Mesenchymal stem cell (in vitro differentiated cells and primary cell): ENCODE measurements at regions not wholly inside any gene's neighbourhood (a gene's known extent, or its start where the extent isn't known, plus 50 kb on each side); places are given as distances from the start of the nearest gene placed in this dataset.
A peak's percentile ranks its signal among the peaks of the same experiment; 100 is the strongest.

Source experiments
- DNase-seq: peaks from one replicate; pipeline ENCODE4 v3.0.0-alpha.2; 2013
- H2AFZ ChIP-seq: one replicate; pipeline ENCODE4 v1.6.1; 2013; ENCODE audit warnings: low read depth, mild to moderate bottlenecking, control low read depth, inconsistent platforms, low read length, moderate library complexity
- H2AK5ac ChIP-seq: 2 replicates; pipeline ENCODE4 v1.6.1; 2013; ENCODE audit warnings: low read length, moderate library complexity, mild to moderate bottlenecking, inconsistent platforms; ENCODE audit not compliant: severe bottlenecking
- H2BK120ac ChIP-seq: one replicate; pipeline ENCODE4 v1.6.1; 2013; ENCODE audit warnings: low read depth, mild to moderate bottlenecking, inconsistent platforms, low read length, moderate library complexity
- H2BK12ac ChIP-seq, 2 experiments: one replicate each; pipeline ENCODE4 v1.6.1; 2013; ENCODE audit warnings: inconsistent platforms in 2 of 2, low read length in 2 of 2, mild to moderate bottlenecking in 2 of 2, moderate library complexity in 2 of 2, control low read depth in 1 of 2
- H2BK15ac ChIP-seq: one replicate; pipeline ENCODE4 v1.6.1; 2013; ENCODE audit warnings: mild to moderate bottlenecking, low read depth, inconsistent platforms; ENCODE audit not compliant: poor library complexity, severe bottlenecking
- H2BK5ac ChIP-seq: 2 replicates; pipeline ENCODE4 v1.6.1; 2013; ENCODE audit warnings: low read depth, mild to moderate bottlenecking, low read length, control low read depth, inconsistent platforms; ENCODE audit not compliant: poor library complexity, severe bottlenecking
- H3K14ac ChIP-seq, 2 experiments: one replicate each; pipeline ENCODE4 v1.6.1; 2013; ENCODE audit warnings: inconsistent platforms in 2 of 2, low read length in 2 of 2, control low read depth in 1 of 2, mild to moderate bottlenecking in 1 of 2, moderate library complexity in 1 of 2
- H3K18ac ChIP-seq, 2 experiments: one replicate each; pipeline ENCODE4 v1.6.1; 2013; ENCODE audit warnings: inconsistent platforms in 2 of 2, low read length in 2 of 2, control low read depth in 1 of 2, low read depth in 1 of 2, mild to moderate bottlenecking in 1 of 2
- H3K23ac ChIP-seq, 2 experiments: one replicate each; pipeline ENCODE4 v1.6.1; 2013; ENCODE audit warnings: inconsistent platforms in 2 of 2, low read length in 2 of 2, mild to moderate bottlenecking in 2 of 2, moderate library complexity in 2 of 2, control low read depth in 1 of 2
- H3K27ac ChIP-seq: 2 replicates; pipeline ENCODE4 v1.5.1; 2013; ENCODE audit warnings: mild to moderate bottlenecking, moderate library complexity, low read length, control low read depth, inconsistent platforms; ENCODE audit not compliant: poor library complexity, severe bottlenecking
- H3K27me3 ChIP-seq, 2 experiments: 2 replicates each; pipeline versions ENCODE4 v1.6.1 to v1.7.0; 2013; ENCODE audit warnings: low read length in 2 of 2, mild to moderate bottlenecking in 2 of 2, moderate library complexity in 2 of 2, control low read depth in 1 of 2, inconsistent platforms in 1 of 2; ENCODE audit not compliant: control insufficient read depth in 1 of 2, insufficient read depth in 1 of 2
- H3K36me3 ChIP-seq, 2 experiments: 2 replicates each; pipeline versions ENCODE4 v1.6.1 to v1.7.0; 2013; ENCODE audit warnings: low read length in 2 of 2, control low read depth in 1 of 2, inconsistent platforms in 1 of 2, low read depth in 1 of 2, mild to moderate bottlenecking in 1 of 2; ENCODE audit not compliant: insufficient read depth in 2 of 2, control insufficient read depth in 1 of 2
- H3K4ac ChIP-seq, 2 experiments: one replicate each; pipeline ENCODE4 v1.6.1; 2013; ENCODE audit warnings: inconsistent platforms in 2 of 2, low read length in 2 of 2, mild to moderate bottlenecking in 2 of 2, moderate library complexity in 2 of 2, control low read depth in 1 of 2, low read depth in 1 of 2
- H3K4me1 ChIP-seq: 2 replicates; pipeline ENCODE4 v1.6.1; 2013; ENCODE audit warnings: low read depth, low read length, control low read depth; ENCODE audit not compliant: control insufficient read depth, insufficient read depth
- H3K4me2 ChIP-seq: 2 replicates; pipeline ENCODE4 v1.6.1; 2013; ENCODE audit warnings: low read length, mild to moderate bottlenecking, inconsistent platforms; ENCODE audit not compliant: poor library complexity, severe bottlenecking
- H3K4me3 ChIP-seq, 2 experiments: 2 replicates each; pipeline versions ENCODE4 v1.5.1 to v1.7.0; 2013; ENCODE audit warnings: low read length in 2 of 2, mild to moderate bottlenecking in 2 of 2, control low read depth in 1 of 2, low read depth in 1 of 2; ENCODE audit not compliant: insufficient read depth in 1 of 2
- H3K79me1 ChIP-seq: replicated peaks from 2 replicates; pipeline ENCODE4 v1.6.1; 2013; ENCODE audit warnings: mild to moderate bottlenecking, control low read depth, low read length, inconsistent platforms; ENCODE audit not compliant: poor library complexity, severe bottlenecking
- H3K9ac ChIP-seq: 2 replicates; pipeline ENCODE4 v1.7.0; 2013; ENCODE audit warnings: mild to moderate bottlenecking, low read length, moderate library complexity
- H3K9me3 ChIP-seq: 2 replicates; pipeline ENCODE4 v1.7.0; 2013; ENCODE audit warnings: mild to moderate bottlenecking, low read length; ENCODE audit not compliant: control insufficient read depth
- H4K8ac ChIP-seq: one replicate; pipeline ENCODE4 v1.6.1; 2013; ENCODE audit warnings: inconsistent platforms, mild to moderate bottlenecking, low read length, moderate library complexity
- H4K91ac ChIP-seq: one replicate; pipeline ENCODE4 v1.6.1; 2013; ENCODE audit warnings: mild to moderate bottlenecking, low read length, inconsistent platforms
- WGBS: methylation state at CpG from one replicate; pipeline ENCODE4 v1.1.7; 2013; ENCODE audit warnings: mixed read lengths; 5-methylcytosine and 5-hydroxymethylcytosine counted together

DNA sequence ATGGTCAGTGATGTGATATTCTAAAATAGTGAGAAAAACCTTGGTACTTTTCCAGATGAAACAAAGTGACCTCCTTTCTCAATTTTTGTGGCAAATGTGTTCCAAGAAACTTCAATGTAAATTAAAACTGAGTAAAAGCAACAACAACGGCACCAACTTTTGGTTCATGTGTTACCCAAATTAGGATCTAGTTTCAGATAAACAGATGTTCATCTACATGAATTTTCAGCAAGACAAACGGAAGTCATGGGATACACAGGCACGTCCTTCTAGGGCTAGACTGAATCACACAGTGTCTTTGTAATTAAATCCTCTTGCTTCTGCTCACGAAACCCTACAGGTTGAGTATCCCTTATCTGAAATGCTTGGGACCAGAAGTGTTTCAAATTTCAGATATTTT lies 915.2 kb downstream of the TFAP2A start:
- no peak overlapping the region for H3K18ac ChIP-seq
- H3K79me1 ChIP-seq = no peaks in the 10 kb centered on the region
- no peak for DNase-seq
- no peak overlapping the region for H4K91ac ChIP-seq
- H3K27me3 ChIP-seq = no peaks in the 10 kb centered on the region
- H3K23ac ChIP-seq = no peak overlapping the region
- peak overlapping the region; percentile 58 for H3K9ac ChIP-seq
- no peaks in the 10 kb centered on the region for H3K9me3 ChIP-seq
- no peak overlapping the region for H2BK15ac ChIP-seq
- H3K4me1 ChIP-seq = no peaks in the 10 kb centered on the region
- H2AK5ac ChIP-seq = no peak overlapping the region
- H3K4me2 ChIP-seq = no peak overlapping the region
- no peaks in the 10 kb centered on the region for H3K36me3 ChIP-seq
- H2BK5ac ChIP-seq = no peak overlapping the region
- H4K8ac ChIP-seq = no peak overlapping the region
- no peak overlapping the region for H3K14ac ChIP-seq
- peak overlapping the region; percentile 19 for H2BK120ac ChIP-seq
- WGBS = 92% methylated on average over 4 of the region's 4 CpGs
- H2AFZ ChIP-seq = no peak overlapping the region
- H3K4ac ChIP-seq = no peak overlapping the region
- H3K27ac ChIP-seq = no peak overlapping the region
- no peak overlapping the region for H2BK12ac ChIP-seq
- no peak overlapping the region for H3K4me3 ChIP-seq

- Histone ChIP-seq H4K91ac (no peak overlapping the region), H3K79me1 (no peaks in the 10 kb centered on the region), H2BK12ac (no peak overlapping the region), H3K4me2 (no peak overlapping the region), H3K9ac (no peak overlapping the region), H2BK15ac (no peak overlapping the region), H3K18ac (no peak overlapping the region), H3K36me3 (no peaks in the 10 kb centered on the region), H3K4me1 (no peaks in the 10 kb centered on the region), H2BK5ac (no peak overlapping the region), H4K8ac (no peak overlapping the region), H3K9me3 (no peaks in the 10 kb centered on the region), H3K23ac (no peak overlapping the region), H3K4me3 (no peak overlapping the region), H3K27me3 (no peaks in the 10 kb centered on the region), H2BK120ac (no peak overlapping the region), H3K27ac (no peak overlapping the region), H3K4ac (no peak overlapping the region), H2AFZ (no peak overlapping the region), H2AK5ac (no peak overlapping the region), H3K14ac (no peak overlapping the region)
- no peak for DNase-seq
- WGBS = 89% methylated on average over 5 of the region's 6 CpGs
These were observed 918.0 kb downstream of the TFAP2A start for GRCh38 chr6:9496837-9497236.

DNA sequence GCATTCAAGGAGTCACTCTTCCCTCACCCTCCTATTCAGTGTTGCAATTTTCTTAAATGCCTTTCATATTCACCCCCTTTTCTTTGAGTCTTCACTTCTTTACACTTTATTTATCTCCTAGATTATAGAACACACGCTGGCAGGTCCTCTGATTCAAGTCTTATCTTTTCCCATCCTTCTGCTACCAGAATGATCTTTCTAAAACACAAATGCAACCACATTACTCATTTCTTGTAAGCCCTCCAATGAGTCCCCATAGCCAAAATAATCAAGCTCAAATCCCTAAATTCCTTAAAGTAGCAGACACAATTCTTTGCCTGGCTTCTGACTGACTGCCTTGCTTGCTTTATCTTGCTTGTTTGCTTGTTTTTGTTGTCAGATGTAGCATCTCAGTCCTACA lies 920.0 kb downstream of the TFAP2A start:
- no peak overlapping the region for H3K4me3 ChIP-seq
- no peak overlapping the region for H3K23ac ChIP-seq
- DNase-seq = no peak
- no peak overlapping the region for H4K8ac ChIP-seq
- H3K4ac ChIP-seq = no peak overlapping the region
- H2AK5ac ChIP-seq = no peak overlapping the region
- H3K18ac ChIP-seq = peak overlapping the region in 1 of 2 experiments; percentile 21
- H3K27me3 ChIP-seq = no peaks in the 10 kb centered on the region
- H3K9ac ChIP-seq = peak overlapping the region; percentile 23
- H3K4me1 ChIP-seq = no peaks in the 10 kb centered on the region
- H3K27ac ChIP-seq = no peak overlapping the region
- H2BK120ac ChIP-seq = no peak overlapping the region
- no peaks in the 10 kb centered on the region for H3K79me1 ChIP-seq
- H2BK12ac ChIP-seq = no peak overlapping the region
- H4K91ac ChIP-seq = no peak overlapping the region
- H3K36me3 ChIP-seq = no peaks in the 10 kb centered on the region
- no peak overlapping the region for H2BK5ac ChIP-seq
- H2BK15ac ChIP-seq = no peak overlapping the region
- no peaks in the 10 kb centered on the region for H3K9me3 ChIP-seq
- no peak overlapping the region for H3K14ac ChIP-seq
- WGBS = 77% methylated on average over 1 of the region's 1 CpG
- no peak overlapping the region for H2AFZ ChIP-seq
- H3K4me2 ChIP-seq = no peak overlapping the region

GRCh38 chr6:9492790-9493189 lies 922.1 kb downstream of the TFAP2A start:
- H2AFZ ChIP-seq = no peak overlapping the region
- H3K4ac ChIP-seq = no peak overlapping the region
- DNase-seq = no peak
- H3K18ac ChIP-seq = no peak overlapping the region
- peak overlapping the region; percentile 4 for H4K8ac ChIP-seq
- H3K4me3 ChIP-seq = no peak overlapping the region
- H3K9ac ChIP-seq = no peak overlapping the region
- no peaks in the 10 kb centered on the region for H3K27me3 ChIP-seq
- no peaks in the 10 kb centered on the region for H3K4me1 ChIP-seq
- no peak overlapping the region for H3K23ac ChIP-seq
- no peak overlapping the region for H3K4me2 ChIP-seq
- no peak overlapping the region for H2BK12ac ChIP-seq
- H3K79me1 ChIP-seq = no peaks in the 10 kb centered on the region
- WGBS = no CpG with 5 or more reads among the region's 3 CpGs
- H2BK120ac ChIP-seq = no peak overlapping the region
- no peak overlapping the region for H3K14ac ChIP-seq
- H2BK5ac ChIP-seq = no peak overlapping the region
- no peak overlapping the region for H3K27ac ChIP-seq
- no peak overlapping the region for H4K91ac ChIP-seq
- no peaks in the 10 kb centered on the region for H3K36me3 ChIP-seq
- H2BK15ac ChIP-seq = no peak overlapping the region
- H3K9me3 ChIP-seq = no peaks in the 10 kb centered on the region
- no peak overlapping the region for H2AK5ac ChIP-seq
